Transverse colon (tissue), 4 donors: ENCODE measurements at regions not wholly inside any gene's neighbourhood (a gene's known extent, or its start where the extent isn't known, plus 50 kb on each side); places are given as distances from the start of the nearest gene placed in this dataset.

Source experiments
- DNase-seq: peaks from one replicate; pipeline ENCODE4 v3.0.0-alpha.2; 2019
- H3K27ac ChIP-seq, 4 donors: fragments of 200-600 bp; sonication (generic); 2 replicates each; pipeline ENCODE4 v1.5.1; 2016 to 2018; ENCODE audit warnings: inconsistent platforms in 4 of 4
- H3K27me3 ChIP-seq: fragments of 200-600 bp; sonication (generic); 2 replicates; pipeline ENCODE4 v1.5.1; 2017; ENCODE audit warnings: inconsistent platforms
- H3K36me3 ChIP-seq, 4 donors: fragments of 200-600 bp; sonication (generic); 2 replicates each; pipeline ENCODE4 v1.5.1; 2017 to 2019; ENCODE audit warnings: inconsistent platforms in 4 of 4
- H3K4me1 ChIP-seq, 4 donors: fragments of 200-600 bp; sonication (generic); 2 replicates each; pipeline ENCODE4 v1.5.1; 2017 to 2020; ENCODE audit warnings: inconsistent platforms in 4 of 4
- H3K4me3 ChIP-seq, 4 donors: fragments of 200-600 bp; sonication (generic); 1 replicate in 1 of 4; 2 replicates in 3 of 4; pipeline versions ENCODE4 v1.5.1 to v1.6.1; 2017 to 2019; ENCODE audit warnings: inconsistent platforms in 4 of 4
- H3K9me3 ChIP-seq, 2 donors: fragments of 200-600 bp; sonication (generic); 2 replicates each; pipeline ENCODE4 v1.5.1; 2017 to 2019; ENCODE audit warnings: inconsistent platforms in 2 of 2
- EP300 ChIP-seq: sonication (generic); formaldehyde crosslinking; IDR thresholded peaks from one replicate; pipeline ENCODE4 v1.6.1; 2017; ENCODE audit warnings: antibody characterized with exemption, low read depth
- POLR2A ChIP-seq: fragments of 450-650 bp; IDR thresholded peaks from one replicate; pipeline ENCODE4 v1.6.1; 2016; ENCODE audit warnings: antibody characterized with exemption, mild to moderate bottlenecking, moderate library complexity
- POLR2AphosphoS5 ChIP-seq, 3 donors: sonication (generic); formaldehyde crosslinking; IDR thresholded peaks; one replicate each; pipeline ENCODE4 v1.6.1; 2016; ENCODE audit warnings: antibody characterized with exemption in 3 of 3
- WGBS, 2 donors: methylation state at CpG; one replicate each; pipeline ENCODE4 v1.1.5; 2018; ENCODE audit warnings: low coverage in 1 of 2; 5-methylcytosine and 5-hydroxymethylcytosine counted together
- in situ Hi-C, 4 donors: fragments of 200-750 bp; cut with MboI; loops; one replicate each; pipeline versions ENCODE4 v1.15.0 to v1.15.1; 2017; ENCODE audit warnings: low sequenced_read_pairs in 3 of 4, low pct_ligation_motif_present in 1 of 4, low pct_unique_long_range_greater_than_20kb in 1 of 4
- intact Hi-C: fragments of 100-400 bp; cut with DNase I; formaldehyde crosslinking; loops from one replicate; pipeline ENCODE4 v1.15.1; 2023; ENCODE audit warnings: low total_unique reads
- TF ChIP-seq, protein P1 (sequence below), 5 experiments: fragments of 200-600 bp in 3 of 5; fragments of 450-650 bp in 2 of 5; sonication (generic) in 3 of 5; IDR thresholded peaks; 1 replicate in 2 of 5; 2 replicates in 3 of 5; pipeline ENCODE4 v1.5.1; 2016 to 2017; ENCODE audit warnings: antibody characterized with exemption in 5 of 5, inconsistent platforms in 3 of 5, mild to moderate bottlenecking in 2 of 5, moderate library complexity in 1 of 5

DNA sequence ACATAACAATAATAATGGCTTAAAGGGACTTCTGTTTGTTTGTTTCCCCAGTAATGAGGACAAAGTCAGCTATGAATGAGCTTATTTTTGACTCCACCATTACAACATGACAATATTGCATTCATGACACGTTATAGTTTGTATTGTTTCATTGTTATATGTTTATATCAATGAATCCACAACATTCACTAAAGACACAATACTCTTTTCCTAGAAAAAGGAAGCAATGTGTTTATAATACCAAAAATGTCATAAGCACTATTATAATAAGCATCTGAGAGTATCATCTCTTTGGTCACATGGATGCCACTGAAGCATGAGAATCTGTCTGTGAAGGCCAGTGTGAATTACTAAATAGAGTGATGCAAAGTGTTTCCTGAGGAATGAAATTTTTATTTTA is 1026.9 kb upstream of the C9orf72 start:
- H3K27me3 ChIP-seq, result no peaks in the 10 kb centered on the region
- in situ Hi-C loops (no loop called here), intact Hi-C loops (no loop called here)
- no peak for DNase-seq
- no peak overlapping the region for H3K4me3 ChIP-seq
- 43 to 51% methylated on average over 1 of the region's 1 CpG for WGBS, 2 donors
- H3K4me1 ChIP-seq, result no peaks in the 10 kb centered on the region
- H3K36me3 ChIP-seq, result no peaks in the 10 kb centered on the region
- H3K27ac ChIP-seq, result no peak overlapping the region
- H3K9me3 ChIP-seq, result no peaks in the 10 kb centered on the region
- TF ChIP-seq POLR2A (no peak), POLR2AphosphoS5 (IDR thresholded peaks at IDR 0.05) (no peak), EP300 (no peak)
- TF ChIP-seq, protein P1, sequence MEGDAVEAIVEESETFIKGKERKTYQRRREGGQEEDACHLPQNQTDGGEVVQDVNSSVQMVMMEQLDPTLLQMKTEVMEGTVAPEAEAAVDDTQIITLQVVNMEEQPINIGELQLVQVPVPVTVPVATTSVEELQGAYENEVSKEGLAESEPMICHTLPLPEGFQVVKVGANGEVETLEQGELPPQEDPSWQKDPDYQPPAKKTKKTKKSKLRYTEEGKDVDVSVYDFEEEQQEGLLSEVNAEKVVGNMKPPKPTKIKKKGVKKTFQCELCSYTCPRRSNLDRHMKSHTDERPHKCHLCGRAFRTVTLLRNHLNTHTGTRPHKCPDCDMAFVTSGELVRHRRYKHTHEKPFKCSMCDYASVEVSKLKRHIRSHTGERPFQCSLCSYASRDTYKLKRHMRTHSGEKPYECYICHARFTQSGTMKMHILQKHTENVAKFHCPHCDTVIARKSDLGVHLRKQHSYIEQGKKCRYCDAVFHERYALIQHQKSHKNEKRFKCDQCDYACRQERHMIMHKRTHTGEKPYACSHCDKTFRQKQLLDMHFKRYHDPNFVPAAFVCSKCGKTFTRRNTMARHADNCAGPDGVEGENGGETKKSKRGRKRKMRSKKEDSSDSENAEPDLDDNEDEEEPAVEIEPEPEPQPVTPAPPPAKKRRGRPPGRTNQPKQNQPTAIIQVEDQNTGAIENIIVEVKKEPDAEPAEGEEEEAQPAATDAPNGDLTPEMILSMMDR (IDR thresholded peaks at IDR 0.05), result no peak

DNA sequence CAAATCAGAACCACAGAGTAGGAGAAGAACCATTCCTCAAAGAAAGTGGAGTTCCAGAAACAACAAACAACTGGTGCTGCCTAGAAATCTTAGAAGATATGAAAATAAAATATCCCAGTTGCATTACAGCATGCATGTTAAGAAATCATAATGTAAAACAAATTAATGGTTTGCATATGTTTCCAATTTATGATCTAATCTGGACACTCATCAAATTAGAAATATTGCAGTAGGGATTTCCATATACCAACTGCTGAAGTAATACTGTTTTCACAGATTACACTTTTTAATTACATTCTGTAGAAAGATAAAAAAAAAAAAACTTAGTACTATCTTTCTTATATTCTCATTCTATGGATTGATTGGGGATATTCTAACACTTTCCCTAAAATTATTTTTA is 1034.6 kb upstream of the C9orf72 start:
- no peaks in the 10 kb centered on the region for H3K27me3 ChIP-seq
- in situ Hi-C loops (no loop called here), intact Hi-C loops (no loop called here)
- no peaks in the 10 kb centered on the region for H3K4me1 ChIP-seq
- H3K4me3 ChIP-seq, result no peak overlapping the region
- TF ChIP-seq POLR2A (no peak), POLR2AphosphoS5 (IDR thresholded peaks at IDR 0.05) (no peak)
- no peaks in the 10 kb centered on the region for H3K36me3 ChIP-seq
- no peaks in the 10 kb centered on the region for H3K9me3 ChIP-seq
- no peak for DNase-seq
- no peak overlapping the region for H3K27ac ChIP-seq

DNA sequence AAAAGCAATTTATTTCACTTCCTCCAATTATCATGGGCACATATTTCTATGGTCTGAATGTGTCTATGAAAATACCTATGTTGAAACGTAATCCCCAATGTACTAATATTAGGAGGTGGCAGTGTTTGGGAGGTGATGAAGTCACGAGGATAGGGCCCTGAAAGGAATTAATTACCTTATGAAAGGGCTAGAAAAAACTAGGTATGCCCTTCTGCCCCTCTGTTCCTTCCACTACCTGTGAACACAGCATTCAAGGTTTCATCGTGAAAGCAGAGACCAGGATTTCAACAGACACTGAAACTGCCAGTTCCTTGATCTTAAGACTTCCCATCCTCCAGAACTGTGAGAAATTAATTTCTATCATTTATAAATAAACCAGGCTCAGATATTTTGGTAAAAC is 1037.1 kb upstream of the C9orf72 start:
- in situ Hi-C loops (no loop called here), intact Hi-C loops (no loop called here)
- no peaks in the 10 kb centered on the region for H3K27me3 ChIP-seq
- WGBS, 2 donors, result 41 to 51% methylated on average over 3 of the region's 3 CpGs
- DNase-seq, result no peak
- H3K4me3 ChIP-seq, result no peak overlapping the region
- H3K4me1 ChIP-seq, result no peaks in the 10 kb centered on the region
- H3K36me3 ChIP-seq, result no peaks in the 10 kb centered on the region
- no peak overlapping the region for H3K27ac ChIP-seq
- H3K9me3 ChIP-seq, result no peaks in the 10 kb centered on the region
- TF ChIP-seq POLR2A (no peak), EP300 (no peak), POLR2AphosphoS5 (IDR thresholded peaks at IDR 0.05) (no peak)
- TF ChIP-seq, protein P1 (IDR thresholded peaks at IDR 0.05), result no peak

DNA sequence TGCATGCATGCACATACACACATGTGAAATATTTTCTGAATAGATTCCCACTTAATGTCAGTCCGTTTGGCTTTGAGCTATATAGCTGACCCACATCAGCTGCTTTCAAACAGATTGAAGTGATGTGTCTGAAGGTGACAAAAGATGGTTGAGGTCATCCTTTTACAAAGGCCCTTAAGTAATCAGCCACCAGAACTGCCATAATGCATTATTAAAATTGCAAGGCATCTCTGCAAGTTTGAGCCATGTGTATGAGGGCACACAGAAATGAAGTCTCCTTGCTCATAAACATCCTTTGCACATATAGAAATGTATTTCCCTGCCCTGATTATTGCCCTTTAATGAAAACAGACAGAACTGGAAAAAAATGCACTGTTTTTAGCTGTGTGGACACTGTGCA is 1043.0 kb upstream of the C9orf72 start:
- TF ChIP-seq POLR2AphosphoS5 (IDR thresholded peaks at IDR 0.05) (no peak), POLR2A (no peak), EP300 (no peak)
- TF ChIP-seq, protein P1 (IDR thresholded peaks at IDR 0.05), result no peak
- intact Hi-C loops (no loop called here), in situ Hi-C loops (no loop called here)
- WGBS, 2 donors, result 50 to 58% methylated on average over 1 of the region's 1 CpG
- Histone ChIP-seq H3K4me3 (no peak overlapping the region), H3K27ac (no peak overlapping the region), H3K4me1 (no peaks in the 10 kb centered on the region), H3K9me3 (no peaks in the 10 kb centered on the region), H3K36me3 (no peaks in the 10 kb centered on the region), H3K27me3 (no peaks in the 10 kb centered on the region)
- DNase-seq, result no peak

DNA sequence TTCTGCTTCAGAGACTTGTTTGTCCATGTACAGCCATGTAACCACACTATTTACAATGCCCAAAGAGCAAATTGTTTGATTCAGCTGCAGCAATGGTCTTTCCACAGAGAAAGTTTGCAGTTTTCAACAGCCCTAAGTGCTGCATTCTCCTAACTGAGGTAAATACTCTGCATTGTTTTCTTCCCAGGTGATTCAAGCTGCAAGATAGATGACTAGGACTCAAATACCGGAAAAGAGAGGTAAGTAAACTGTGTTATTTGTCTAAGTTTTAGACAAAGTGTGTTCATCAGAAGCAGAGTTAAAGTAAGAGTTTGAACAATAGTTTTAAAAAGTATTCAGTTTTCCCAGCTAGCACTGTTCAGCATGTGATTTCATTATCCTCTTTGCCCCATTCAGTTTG is 1046.7 kb upstream of the C9orf72 start:
- H3K27ac ChIP-seq, result no peak overlapping the region
- H3K27me3 ChIP-seq, result no peaks in the 10 kb centered on the region
- intact Hi-C loops, result loop anchor here (5.0 kb wide), 1 partner anchor 708 kb away; no protein-coding TSS in a partner anchor
- 57 to 67% methylated on average over 1 of the region's 1 CpG for WGBS, 2 donors
- no peak overlapping the region for H3K4me3 ChIP-seq
- H3K4me1 ChIP-seq, result no peaks in the 10 kb centered on the region
- TF ChIP-seq POLR2A (no peak), EP300 (no peak), POLR2AphosphoS5 (IDR thresholded peaks at IDR 0.05) (no peak)
- TF ChIP-seq, protein P1 (IDR thresholded peaks at IDR 0.05), result no peak
- H3K9me3 ChIP-seq, result no peaks in the 10 kb centered on the region
- no peaks in the 10 kb centered on the region for H3K36me3 ChIP-seq
- no peak for DNase-seq
- in situ Hi-C loops, result no loop called here
